PFSK-1 (cell line): ENCODE measurements at regions not wholly inside any gene's neighbourhood (a gene's known extent, or its start where the extent isn't known, plus 50 kb on each side); places are given as distances from the start of the nearest gene placed in this dataset.

Source experiments
- FOXP2 ChIP-seq: optimal IDR thresholded peaks from 2 replicates; pipeline ENCODE3; 2011; ENCODE audit warnings: borderline replicate concordance, control low read depth, inconsistent platforms; ENCODE audit not compliant: insufficient read depth; ENCODE audit errors: extremely low read length, extremely low read depth
- POLR2AphosphoS5 ChIP-seq: IDR thresholded peaks from 2 replicates; pipeline ENCODE4 v1.6.1; 2012; ENCODE audit warnings: low read depth, mild to moderate bottlenecking, control low read depth, low read length, moderate library complexity
- REST ChIP-seq, 2 experiments: IDR thresholded peaks; 2 replicates each; pipeline versions ENCODE4 v1.6.1 to v1.8.0; 2011 to 2012; ENCODE audit warnings: low read depth in 2 of 2, low read length in 2 of 2, control low read depth in 1 of 2, inconsistent platforms in 1 of 2, mild to moderate bottlenecking in 1 of 2, moderate library complexity in 1 of 2; ENCODE audit not compliant: insufficient read depth in 1 of 2
- SIN3A ChIP-seq: IDR thresholded peaks from 2 replicates; pipeline ENCODE4 v1.6.1; 2012; ENCODE audit warnings: mild to moderate bottlenecking, low read length, moderate library complexity, borderline replicate concordance; ENCODE audit not compliant: insufficient read depth
- TAF1 ChIP-seq: IDR thresholded peaks from 2 replicates; pipeline ENCODE4 v1.6.1; 2012; ENCODE audit warnings: low read length, control low read depth, borderline replicate concordance; ENCODE audit not compliant: insufficient read depth

DNA sequence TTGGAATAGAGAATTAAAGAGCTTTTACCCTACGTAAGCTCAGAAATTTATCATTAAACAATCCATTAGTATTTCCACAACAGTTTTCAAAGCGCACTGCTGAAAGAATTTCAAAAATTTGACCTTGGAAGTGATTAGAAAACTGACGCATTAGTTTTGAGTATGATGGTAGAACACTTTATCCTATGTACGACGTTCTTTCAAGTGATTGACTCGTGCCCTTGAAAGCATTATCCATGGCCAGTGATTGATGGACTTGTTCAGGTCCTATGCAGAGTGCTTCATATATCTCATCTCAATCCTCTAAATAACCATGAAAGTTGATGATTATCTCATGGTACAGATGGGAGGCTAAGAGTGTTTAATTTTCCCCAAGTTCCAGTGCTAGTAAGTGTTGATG, 697.2 kb downstream of the USP25 start:
- TF ChIP-seq TAF1 (no peak), POLR2AphosphoS5 (no peak), SIN3A (no peak), FOXP2 (no peak), REST (IDR thresholded peaks at IDR 0.05; ENCODE audit: insufficient read depth in 1 of 2, low read depth in 2 of 2, low read length in 2 of 2) (no peak)

DNA sequence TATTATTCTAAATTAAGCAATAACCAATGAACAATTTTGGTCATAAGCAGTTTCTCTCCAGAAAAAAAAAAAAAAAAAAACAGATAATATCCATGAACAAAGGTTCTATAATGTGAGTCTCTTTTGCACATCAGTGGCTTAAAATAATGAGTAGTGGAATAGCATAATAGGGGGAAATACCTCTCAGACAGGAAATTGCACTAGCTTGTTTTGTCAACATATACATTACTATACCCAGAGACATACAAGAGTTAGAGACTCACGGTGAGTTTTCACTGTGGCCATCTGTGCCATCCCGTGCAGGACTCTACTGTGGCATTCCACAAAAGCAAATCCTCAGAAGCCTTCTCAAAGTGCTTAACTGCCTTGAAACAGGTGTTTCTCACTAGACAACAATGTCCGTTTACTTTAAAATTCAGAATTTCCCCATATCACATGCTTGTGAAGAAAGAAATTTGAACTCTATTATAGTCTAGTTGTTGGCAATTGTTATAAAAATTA, 697.9 kb downstream of the USP25 start:
- no peak for TF ChIP-seq TAF1
- TF ChIP-seq REST (IDR thresholded peaks at IDR 0.05; ENCODE audit: insufficient read depth in 1 of 2, low read depth in 2 of 2, low read length in 2 of 2) = no peak
- TF ChIP-seq FOXP2 = no peak
- no peak for TF ChIP-seq SIN3A
- TF ChIP-seq POLR2AphosphoS5 = no peak

- TF ChIP-seq REST (IDR thresholded peaks at IDR 0.05; ENCODE audit: insufficient read depth in 1 of 2, low read depth in 2 of 2, low read length in 2 of 2) (no peak), POLR2AphosphoS5 (no peak), FOXP2 (no peak), SIN3A (no peak)
Measured at GRCh38 chr21:16437586-16437985, 707.8 kb downstream of the USP25 start.

DNA sequence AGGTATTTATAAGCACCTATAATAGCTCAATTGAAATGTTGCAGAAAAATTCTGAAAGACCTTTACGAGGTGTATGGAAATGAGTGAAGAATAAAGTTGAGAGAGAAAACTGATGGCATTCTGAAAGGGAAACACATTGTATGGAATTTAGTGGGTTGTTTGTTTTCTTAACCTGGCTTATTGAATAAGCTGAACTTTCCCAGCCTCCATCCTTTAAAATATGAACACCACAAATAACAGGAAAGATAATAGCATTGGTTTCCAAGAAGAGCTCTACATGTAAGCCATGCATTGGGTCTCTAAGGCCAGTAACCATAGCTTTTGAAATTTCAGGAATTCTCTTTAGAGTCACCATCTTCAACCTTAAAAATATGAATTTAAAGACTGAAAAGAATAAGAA, 709.0 kb downstream of the USP25 start:
- TF ChIP-seq SIN3A (no peak), POLR2AphosphoS5 (no peak), REST (IDR thresholded peaks at IDR 0.05; ENCODE audit: insufficient read depth in 1 of 2, low read depth in 2 of 2, low read length in 2 of 2) (no peak), FOXP2 (no peak)

DNA sequence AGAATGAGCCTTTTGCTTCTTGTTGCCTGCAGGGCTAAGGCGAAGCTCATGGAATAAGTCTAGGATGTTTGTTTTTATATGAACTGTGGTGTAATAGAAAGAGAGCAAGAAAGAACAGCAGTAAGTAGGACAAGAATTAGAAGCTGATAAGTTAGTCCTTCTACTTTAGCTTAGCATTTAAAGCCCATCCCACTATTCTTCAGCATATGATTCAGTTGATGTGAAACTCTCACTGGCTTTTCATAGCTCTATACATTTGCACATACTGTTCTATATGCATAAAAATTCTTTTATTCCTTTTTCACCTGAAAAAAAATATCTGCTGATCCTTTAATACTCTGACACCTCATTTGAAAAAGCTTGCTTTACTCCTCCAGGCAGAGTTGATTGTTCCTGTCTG, 712.0 kb downstream of the USP25 start:
- TF ChIP-seq FOXP2 (no peak), POLR2AphosphoS5 (no peak), TAF1 (no peak), REST (IDR thresholded peaks at IDR 0.05; ENCODE audit: insufficient read depth in 1 of 2, low read depth in 2 of 2, low read length in 2 of 2) (no peak), SIN3A (no peak)
